ENCODE measurements at regions not wholly inside any gene's neighbourhood (a gene's known extent, or its start where the extent isn't known, plus 50 kb on each side); places are given as distances from the start of the nearest gene placed in this dataset.

DNA sequence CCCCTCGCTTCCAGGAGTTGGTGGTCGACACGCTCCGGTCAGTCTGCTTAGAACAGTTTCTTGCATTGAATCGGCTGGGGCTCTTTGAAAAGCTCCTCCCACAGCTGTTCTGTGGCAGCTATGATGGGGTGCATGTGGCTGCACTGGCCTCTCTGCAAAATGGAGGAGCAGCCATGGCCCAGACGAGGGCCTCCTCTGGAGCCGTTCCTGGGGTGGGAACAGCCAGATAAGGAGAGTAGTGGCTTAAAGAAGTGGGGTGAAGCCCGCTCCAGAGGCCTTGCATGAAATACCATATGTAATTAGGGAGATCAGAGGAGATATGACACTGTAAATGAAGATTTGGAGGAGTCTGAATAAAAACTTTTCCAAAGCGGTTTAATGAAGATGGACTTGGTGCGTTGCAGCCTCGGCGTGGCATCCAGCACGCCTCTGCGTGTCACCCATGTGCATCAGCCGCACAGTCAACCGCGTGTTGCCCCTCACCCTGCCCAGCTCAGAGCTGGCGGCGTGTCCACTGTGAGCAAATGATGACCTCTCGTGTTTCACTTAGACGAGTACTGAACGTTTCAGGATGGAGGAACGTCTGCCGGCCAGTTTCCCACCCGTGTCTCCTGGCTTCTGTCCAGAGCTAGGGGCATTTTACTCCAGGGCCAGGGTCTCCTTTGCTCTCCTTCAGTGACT is 199.2 kb downstream of the TEX29 start:
- FAIRE-seq: no peak

DNA sequence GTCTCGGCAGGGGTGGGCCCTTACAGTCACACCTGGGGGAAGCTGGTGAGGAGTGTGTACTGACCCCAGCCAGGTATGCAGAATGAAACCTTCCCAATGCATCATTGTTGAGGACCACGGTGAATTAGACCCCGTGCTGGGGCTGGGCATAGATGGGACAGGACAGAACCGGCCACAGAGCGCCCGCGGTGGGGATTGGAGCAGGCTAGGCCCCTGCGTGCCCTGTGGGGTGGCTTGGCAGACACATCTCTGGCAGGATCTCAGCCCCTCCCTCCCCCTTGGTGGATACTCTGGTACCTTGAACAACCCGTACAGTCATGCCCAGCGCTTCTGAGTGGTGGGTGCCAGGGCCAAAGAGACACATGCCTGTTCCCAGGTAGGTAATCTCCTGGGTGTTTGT is 200.6 kb downstream of the TEX29 start:
- no peak for FAIRE-seq

DNA sequence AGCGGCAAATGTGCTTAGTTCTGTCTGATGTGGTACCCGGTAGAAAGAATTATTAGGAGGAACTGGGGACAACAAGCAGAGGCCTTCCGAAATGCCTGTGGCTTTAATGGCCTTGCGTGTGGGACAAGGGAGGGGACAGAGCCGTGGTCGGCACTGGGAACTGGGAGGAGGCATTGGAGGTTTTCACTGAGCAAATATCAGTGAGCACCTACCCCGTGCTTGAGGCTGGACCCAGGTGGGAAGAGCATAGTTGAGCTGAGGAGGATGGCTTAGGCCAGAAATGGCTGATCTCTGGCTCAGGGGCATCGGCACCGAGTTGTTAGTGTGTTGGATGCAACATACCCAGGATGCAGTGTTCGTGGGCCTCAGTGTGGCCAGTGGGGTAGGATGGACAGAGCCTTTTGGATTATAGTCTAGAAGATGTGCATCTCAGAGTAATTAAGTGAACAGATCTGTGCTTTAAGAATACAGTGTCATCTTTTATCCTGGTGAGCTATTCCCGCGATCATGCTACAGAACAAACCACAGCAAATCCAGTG is 201.3 kb downstream of the TEX29 start:
- FAIRE-seq: no peak

DNA sequence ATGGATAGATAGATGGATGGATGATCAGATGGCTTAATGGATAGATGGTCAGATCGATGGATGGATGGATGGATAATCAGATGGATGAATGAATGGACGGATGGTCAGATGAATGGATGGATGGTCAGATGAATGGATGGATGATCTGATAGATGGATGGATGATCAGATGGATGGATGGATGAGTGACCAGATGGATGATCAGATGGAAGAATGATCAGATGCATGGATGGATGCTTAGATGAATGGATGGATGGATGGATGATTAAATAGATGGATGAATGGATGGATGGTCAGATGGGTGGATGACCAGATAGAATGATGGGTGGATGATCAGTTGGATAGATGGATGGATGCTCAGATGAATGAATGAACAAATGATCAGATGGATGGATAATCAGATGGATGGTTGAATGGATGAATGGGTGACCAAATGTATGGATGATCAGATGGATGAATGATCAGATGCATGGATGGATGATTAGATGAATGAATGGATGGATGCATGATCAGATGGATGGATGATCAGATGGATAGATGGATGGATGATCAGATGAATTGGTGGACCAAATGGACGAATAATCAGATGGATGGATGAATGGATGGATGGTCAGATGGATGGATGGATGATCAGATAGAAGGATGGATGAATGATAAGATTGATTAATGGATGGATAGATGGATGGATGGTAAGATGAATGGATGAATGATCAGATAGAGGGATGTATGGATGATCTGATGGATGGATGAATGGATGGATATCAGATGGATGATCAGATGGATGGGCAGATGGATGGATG is 205.1 kb downstream of the TEX29 start:
- no peak for FAIRE-seq

DNA sequence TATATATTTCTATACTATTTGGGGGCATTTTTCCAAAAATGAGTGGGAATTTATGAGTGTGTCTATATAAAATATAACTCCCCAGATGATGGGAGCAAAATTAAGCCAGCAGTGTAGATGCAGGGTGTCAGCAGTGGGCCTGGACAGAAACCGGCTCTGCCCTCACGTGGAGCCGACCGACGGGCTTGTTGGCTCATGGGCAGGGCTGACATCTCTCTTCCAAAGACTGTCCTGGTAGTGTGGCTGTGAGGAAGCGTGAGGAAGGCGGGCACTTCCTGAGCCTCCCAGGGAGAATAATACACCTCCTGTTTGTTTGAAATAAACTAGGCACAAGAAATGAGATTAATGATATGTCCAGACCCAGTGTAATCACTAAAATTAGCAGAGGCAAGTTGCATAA is 206.5 kb downstream of the TEX29 start:
- no peak for FAIRE-seq

DNA sequence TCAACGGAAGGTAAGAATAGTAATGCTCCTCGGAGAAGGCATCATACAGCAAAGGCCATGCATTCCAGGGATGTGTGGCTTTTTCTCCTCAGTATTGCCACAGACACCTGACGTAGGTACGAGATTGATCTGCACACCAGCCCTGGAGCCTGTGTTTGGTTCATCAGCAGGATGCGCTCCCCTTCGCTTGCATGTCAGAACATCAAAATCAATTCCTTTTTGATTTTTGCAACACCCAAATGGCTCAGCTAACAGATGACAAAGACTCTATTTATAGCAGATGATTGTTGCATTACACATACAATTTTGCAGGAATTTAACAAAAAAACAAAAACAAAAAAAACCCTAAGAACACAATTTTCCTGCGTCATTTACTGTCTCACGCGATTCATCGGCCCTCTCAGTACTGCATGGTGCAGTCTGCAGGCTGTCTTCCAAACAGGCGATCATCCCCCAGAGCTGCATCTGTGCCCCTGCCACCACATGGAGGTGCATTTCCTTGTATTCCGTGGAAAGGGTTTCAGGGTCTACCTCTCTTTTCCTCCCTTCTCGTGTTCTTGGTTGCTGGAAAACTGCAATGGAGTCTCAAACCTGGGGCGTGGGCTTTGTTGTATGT is 207.3 kb downstream of the TEX29 start:
- FAIRE-seq: no peak

DNA sequence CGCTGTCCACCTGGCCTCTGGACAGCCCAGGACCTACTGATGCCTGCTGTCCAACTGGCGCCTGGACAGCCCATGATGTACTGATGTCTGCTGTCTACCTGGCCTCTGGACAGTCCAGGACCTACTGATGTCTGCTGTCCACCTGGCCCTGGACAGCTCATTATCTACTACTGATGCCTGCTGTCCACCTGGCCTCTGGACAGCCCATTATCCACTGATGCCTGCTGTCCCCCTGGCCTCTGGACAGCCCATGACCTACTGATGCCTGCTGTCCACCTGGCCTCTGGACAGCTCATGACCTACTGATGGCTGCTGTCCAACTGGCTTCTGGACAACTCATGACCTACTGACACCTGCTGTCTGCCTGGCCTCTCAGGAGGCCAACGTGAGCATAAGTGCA is 208.1 kb downstream of the TEX29 start:
- no peak for FAIRE-seq

DNA sequence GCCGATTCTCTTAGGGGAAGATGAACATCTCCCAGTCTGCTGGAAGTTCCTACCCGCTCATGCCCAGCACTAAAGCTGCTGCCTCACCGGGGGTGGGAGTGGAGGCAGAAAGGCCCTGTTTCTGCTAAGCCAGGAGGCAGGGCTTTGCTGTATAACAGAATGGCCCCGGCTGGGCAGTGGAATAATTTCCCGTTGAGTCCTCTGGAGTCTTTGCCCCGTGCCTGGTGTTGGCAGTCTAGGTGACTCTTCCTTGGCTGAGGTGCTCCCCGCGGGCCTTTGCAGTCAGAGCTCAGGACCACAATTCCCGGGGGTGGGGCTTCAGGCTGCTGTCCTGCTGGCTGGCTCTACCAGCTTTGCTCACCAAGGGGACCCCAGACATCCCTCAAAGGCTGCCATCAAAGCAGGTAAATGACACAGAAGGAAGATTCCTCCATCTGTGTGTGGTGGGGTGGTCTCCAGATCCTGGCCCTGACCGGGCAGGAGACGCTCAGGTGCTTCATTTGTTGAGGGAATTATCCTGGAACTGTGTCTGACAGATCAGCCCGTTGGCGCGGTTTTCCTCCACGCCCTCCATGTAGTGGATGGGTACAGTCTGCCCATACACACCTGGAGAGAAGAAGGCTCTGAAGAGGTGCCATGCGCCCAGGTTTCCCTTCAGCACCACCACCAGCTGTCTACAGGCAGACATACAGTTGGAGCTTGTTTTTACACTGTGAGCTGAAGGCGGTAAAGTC is 209.9 kb downstream of the TEX29 start:
- no peak for FAIRE-seq

DNA sequence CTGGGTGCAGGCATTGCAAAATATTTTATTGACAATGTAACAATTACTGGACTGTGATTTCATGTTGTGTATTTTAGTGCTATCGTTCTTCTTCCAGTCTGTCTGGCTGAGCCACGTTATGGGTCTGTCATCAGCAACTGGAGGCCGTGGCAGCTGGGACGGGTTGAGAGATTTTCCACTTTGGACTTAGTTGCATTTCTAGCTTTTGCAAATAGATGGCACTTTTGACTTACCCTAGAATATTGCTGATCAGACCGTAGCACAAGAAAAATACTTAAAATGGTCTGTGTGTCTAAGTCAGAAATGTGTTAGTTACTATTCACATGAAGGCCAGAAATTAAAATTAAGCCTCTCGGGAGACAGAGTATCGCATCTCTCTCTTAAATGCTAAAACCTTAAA is 211.1 kb downstream of the TEX29 start:
- peak; percentile 91 for FAIRE-seq

DNA sequence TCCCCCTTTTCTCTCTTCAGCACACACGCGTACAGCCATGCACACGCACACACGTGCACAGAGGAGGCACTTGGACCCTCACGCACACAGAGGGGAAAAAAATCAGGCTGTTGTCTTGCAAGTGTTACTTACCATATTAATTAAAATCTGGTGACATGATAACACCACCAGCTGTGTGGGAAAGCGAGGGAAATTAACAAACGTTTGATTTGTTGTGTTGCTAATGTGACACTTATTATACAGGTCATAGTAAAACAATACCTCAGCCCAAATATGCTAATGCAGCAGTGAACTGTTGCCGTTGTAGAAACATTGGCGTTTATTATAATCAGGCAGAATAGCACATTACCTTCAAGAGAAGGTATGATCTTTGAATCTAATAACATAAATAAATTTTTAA is 211.7 kb downstream of the TEX29 start:
- FAIRE-seq: no peak

DNA sequence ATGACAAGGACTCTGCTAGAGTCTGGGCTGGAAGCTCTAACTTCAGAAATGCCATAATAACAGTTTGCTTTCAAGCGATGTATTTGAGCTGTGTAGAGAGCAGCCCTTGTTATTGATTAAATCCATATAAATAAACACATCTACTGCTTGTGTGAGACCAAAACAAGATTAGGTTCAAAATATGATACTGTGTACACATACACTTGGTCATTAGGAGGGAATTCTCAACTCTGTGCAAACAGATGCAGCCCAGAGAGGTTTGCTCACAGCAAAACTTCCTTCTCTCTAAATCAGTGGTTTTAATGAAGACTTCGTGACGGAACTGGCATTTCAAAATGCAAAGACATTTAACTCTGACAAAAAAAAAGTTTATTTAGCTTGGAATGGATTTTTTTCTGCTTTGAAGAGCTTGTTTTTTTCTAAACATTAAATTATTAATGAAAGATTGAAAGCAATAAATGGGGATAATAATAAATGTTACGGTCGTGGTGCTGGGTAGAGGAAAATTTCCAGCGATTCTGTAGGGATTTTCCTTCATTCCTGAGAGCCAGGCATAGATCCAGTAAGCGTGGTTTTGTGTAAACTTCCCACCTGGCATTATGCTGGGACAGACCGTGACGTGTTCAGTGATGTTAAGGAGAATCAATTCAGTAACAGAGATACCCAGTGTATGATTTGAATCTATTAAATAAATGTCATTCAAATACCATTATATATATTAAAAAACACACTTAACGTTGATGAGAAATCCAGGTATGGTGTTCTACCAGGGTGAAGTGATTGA is 213.7 kb downstream of the TEX29 start:
- FAIRE-seq: no peak

DNA sequence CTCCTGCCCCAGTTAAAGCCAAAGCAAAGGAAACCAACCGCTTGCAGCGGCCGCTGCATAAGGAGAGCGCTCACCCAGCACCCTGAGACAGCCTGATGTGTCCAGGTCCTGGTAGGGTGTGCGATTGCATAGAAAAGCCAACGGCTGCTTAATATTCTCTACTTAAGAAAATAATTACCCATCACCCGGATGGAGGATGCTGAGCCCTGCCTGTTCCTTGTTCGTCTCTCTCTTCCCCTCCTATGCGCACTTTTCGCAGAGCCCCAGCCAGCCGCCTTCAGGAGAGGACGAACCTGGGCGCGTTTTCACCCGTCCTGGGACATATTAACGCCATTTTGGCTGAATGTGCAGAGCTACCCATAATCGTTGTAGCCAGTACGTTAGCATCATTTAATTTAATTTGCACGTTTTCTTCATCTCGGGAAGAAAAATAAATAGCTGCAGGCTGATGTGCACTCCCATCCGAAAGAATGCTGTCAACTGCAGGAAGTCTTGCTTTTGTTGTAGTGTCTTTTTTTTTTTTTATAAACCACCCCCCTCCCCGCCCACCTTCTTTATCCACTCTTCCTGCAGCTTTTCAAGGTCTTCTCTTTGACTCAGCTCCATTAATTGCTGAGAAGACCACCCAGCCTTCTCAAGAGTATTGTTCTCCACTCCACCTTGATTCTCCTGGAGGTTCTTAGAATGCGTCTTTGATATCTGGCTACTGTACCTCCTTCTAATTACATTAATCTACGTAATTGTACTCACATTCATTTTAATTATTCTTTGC is 214.5 kb downstream of the TEX29 start:
- no peak for FAIRE-seq

DNA sequence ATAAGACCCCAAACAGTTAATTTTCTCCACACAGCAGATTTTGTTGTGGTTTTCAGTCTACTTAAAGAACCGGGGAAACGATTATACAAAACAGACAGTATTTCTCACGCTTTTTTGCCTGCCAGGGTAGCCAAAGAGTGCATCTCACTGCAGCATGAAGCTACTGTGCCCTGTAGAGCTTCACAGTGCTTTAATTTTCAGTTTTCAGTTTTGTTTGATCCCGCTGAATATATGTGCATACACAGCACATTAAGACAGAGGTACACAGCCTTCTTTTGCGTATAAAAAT is 215.0 kb downstream of the TEX29 start:
- no peak for FAIRE-seq

DNA sequence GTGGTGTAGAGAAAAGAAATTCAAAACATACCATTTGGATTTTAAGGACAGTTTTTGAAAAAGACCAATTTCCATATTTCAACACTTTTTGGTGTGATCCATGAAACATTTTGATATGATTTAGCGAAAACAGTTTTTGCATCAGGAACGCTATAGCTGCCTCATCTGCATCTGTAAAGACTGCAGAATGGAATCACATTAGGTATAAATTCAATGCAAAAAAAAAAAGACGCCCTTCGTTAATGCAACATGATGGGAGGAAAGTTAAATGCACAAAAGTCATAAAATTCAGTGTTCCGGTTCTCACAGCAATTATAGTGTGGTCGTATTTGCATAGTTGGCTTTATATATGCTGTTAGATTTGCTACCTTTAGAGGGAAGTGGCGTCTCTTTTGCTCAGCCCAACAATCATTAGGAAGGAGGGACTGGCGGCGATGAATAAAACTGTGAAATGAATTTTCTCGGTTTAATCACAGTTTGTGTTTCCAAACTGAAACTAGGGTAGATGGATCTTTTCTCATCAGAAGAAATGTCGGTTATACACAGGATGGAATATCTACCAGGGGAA is 215.7 kb downstream of the TEX29 start:
- FAIRE-seq: no peak

DNA sequence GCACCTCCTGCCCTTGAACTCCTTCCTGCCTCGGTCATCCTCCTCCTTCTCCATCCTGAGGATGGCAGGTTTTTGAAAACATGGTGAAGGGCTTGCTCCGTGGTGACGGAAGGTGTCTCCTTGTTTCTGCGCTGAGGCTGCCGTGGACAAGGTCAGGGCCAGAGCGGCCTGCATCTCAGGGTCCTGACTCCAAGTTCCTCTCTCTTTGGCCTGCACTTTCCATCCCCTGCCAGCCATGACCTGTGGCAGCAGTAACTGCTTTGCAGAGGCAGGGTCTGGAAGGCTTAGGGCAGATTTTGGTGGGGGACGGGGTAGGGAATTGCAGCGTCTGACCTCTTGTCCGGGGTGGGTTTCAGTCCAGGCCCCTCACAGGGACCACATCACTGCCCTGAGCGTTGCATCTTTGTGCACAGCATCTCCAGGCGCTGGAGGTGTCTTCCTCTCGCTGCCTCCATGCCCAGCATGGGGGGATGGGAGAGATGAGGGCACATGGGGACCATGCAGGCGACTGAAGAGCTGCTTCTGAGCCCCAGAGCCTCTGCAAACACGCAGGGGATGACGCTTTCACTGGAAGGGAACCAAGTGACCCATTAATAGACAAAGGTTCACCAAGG is 216.8 kb downstream of the TEX29 start:
- no peak for FAIRE-seq

DNA sequence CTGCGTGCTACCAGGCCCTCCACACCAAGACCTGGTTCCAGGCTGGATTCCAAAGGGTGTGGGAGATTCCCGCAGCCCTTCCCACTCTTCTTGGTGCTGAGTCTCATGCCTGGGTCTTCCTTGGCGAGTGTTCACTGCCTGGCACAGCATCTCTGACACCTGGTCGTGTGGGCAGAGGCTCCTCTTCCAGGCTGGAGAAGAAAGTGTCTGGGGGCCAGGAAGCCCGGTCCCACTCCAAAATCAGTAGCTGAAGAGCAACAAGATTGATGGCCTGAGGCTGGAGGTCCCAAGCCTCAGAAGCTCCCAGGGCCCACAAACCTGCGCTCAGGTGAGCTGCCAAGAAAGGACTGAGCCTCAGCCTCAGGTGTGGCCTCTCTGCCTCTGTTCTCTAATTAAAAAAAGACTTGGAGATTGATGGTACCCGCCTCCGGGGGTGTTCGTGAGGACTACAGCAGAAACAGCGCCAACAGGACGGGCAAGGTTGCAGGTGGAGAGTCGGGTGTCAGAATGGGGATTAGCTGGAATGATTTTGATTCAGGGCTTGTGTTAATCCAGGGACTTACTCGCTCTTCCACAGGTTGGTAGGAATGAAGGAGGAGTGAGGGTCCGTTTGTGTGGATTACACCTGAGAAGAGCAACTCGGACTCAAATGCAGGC is 217.5 kb downstream of the TEX29 start:
- no peak for FAIRE-seq

DNA sequence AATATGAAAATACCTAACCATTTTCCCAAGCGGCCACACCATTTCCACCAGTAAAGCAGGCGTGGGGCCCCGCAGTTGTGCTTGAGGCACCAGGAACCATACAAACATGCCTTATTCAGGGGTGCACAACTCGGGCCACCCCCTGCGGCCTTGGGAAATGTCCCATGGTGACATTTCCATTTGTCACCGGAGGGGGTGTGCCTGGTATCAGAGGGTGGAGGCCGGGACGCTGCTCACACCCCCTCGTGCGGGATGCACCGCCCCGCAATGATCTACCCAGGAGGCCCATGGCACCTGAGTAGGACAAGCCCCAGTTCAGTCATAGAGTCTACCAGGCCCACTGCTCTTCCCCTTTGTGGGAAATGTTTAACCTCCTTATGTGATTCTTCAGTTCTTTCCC is 218.8 kb downstream of the TEX29 start:
- no peak for FAIRE-seq

DNA sequence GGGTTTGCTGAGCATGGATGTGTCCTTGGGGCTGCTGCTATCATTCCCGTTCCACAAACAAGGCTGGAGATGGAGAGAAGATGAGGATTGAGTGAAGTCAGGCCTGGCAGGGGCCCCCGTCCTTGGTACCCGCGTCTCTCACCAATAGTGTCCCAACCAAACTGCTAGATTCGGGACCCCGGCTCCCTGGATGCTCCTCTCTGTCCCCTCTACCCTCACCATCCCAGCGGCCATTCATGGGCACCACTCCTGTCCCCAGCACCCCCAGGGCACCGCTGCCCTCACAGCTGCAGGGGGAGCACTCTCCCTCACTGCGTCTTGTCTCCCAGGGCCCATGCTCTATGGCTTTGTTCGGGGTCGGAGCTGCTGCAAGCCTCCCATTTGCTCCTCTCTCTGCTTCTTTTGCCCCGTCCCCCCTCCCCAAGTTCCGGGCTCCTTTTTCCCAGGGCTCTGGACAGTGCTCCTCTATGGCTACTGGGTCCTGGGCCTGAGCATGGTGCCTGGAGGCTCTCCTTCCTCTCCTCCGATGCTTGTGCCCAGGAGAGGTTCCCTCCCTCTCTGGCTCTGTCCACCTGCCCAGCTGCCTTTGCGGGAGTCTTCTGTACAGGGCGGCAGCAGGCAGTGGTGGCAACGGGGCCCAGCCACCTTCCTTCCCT is 219.5 kb downstream of the TEX29 start:
- no peak for FAIRE-seq

DNA sequence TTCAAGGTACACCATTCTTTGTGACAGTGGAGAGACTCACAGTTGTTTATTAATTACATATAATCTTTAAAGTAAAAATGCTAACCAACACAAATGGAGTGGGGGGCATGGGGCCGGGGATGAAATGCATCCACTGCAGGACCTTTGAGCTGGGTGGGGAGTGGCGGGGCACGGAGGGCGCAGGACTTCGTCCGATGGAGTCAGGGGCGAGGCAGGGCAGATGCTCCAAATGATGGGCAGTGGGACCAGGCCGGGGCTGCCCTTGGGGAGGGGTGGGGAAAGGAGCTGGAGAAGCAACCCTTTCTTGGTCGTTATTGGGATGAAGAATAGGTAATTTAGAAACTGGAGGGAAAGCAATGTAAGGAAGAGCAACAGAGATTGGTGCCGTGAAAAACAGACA is 220.0 kb downstream of the TEX29 start:
- FAIRE-seq: no peak

DNA sequence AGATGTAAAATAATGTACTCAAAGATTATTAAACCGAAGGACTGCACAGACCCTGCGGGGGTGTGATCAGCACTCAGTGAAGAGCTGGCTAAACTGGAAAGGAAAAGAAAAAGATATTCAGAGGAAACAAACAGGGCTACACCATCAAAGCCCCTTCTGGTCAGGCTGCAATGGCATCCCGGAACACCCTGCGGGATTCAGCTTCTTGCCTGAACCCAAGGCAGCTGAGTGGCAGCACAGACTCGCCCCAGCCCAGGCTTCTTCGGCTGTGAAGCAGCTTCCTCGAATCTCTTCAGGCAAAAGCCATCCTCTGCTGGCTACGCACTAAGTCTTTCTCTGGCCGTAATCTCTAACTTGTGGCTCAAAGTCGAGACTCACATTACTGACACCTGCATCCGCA is 220.9 kb downstream of the TEX29 start:
- FAIRE-seq: no peak

Data from islet of Langerhans (tissue), 1 donor.